GM18526 (cell line): ENCODE measurements at regions not wholly inside any gene's neighbourhood (a gene's known extent, or its start where the extent isn't known, plus 50 kb on each side); places are given as distances from the start of the nearest gene placed in this dataset.
A peak's percentile ranks its signal among the peaks of the same experiment; 100 is the strongest.

ENCODE experiments used
- POLR2A ChIP-seq: IDR thresholded peaks from 3 replicates; pipeline ENCODE4 v1.6.1; 2011; ENCODE audit not compliant: insufficient read length; ENCODE audit errors: extremely low read depth

GRCh38 chr21:34022627-34023335, 50.6 kb upstream of the MRPS6 start:
- no peak for TF ChIP-seq POLR2A

DNA sequence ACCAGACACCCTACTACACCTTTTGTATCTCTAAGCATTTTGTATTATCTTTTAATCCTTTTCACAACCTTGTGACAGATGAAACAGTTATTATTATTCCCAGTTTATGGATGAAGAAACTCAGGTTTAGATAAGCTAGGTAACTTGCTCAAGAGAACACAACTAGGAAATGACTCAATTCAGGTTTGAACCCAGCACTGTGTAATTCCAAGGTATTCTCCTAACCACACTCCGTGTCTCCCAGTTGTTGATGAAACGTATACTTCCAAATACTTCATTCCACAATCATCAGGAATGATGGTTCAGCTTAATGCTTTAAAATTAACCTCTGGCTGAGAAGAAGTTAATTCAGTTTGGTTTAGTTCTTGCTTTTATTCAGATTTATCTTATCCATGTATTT, 51.7 kb upstream of the MRPS6 start:
- TF ChIP-seq POLR2A = no peak

GRCh38 chr21:34020983-34021553, 52.3 kb upstream of the MRPS6 start:
- no peak for TF ChIP-seq POLR2A

- TF ChIP-seq POLR2A = no peak
These were observed 53.2 kb upstream of the MRPS6 start for GRCh38 chr21:34020005-34020847.

- TF ChIP-seq POLR2A = no peak
These were observed 54.0 kb upstream of the MRPS6 start for GRCh38 chr21:34019402-34019801.

DNA sequence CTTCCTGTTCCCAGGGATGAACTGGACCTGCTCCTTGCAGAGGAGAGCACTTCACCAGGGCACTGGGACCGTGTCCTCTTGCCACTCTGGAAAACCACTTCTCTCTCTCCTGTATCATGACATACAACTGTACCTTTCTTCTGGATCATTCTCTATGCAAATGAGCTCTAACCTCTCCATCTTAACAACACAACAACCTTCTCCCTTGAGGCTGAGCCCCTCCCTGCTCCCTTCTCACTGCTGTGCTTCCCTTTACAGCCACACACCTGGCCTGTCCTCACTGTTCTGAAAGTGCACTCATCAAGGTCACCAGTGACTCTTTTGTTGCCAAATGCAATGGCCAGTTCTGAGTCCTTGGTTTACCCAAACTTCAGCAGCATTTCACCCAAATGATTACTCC, 54.5 kb upstream of the MRPS6 start:
- no peak for TF ChIP-seq POLR2A

- no peak for TF ChIP-seq POLR2A
These were observed 55.2 kb upstream of the MRPS6 start for GRCh38 chr21:34018185-34018584.

- peak; percentile 10 for TF ChIP-seq POLR2A
These were observed 56.1 kb upstream of the MRPS6 start for GRCh38 chr21:34017039-34017961.

- TF ChIP-seq POLR2A = no peak
These were observed 60.7 kb upstream of the MRPS6 start for GRCh38 chr21:34012640-34013039.

DNA sequence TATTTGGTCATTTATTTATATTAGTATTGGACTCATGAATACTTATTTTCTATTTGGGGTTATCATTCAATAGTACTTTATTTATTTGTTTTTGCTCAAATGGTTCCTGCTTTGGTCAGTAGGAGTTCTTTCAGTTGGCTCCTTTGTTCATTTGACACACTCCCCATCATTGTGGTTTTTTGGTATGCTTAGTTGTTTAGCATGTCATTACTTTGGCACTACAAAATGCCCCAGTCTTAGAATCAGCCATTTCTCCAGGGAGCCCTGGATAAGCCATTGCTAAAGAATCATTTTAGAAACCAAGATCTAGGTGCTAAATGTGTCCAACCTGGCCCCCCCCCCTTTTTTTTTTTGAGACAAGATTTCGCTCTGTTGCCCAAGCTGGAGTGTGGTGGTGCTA, 61.7 kb upstream of the MRPS6 start:
- TF ChIP-seq POLR2A = no peak

DNA sequence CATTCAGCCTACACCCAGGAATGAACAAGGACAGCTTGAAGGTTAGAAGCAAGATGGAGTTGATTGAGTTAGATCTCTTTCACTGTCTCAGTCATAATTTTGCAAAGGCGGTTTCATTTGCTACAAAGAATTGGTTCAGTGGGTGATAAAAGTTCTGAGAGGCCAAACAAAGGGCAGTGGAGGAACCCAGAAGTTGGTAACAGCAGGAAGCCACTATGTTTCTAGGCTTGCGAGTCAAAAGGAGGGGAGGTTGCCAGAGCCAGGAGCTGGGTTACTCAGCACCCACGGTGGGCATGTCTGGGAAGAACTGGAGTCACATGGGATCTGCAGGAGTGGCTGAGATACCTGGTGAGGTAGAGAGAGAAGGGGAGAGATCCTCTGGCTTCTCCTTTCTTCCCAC, 64.2 kb upstream of the MRPS6 start:
- TF ChIP-seq POLR2A = no peak

DNA sequence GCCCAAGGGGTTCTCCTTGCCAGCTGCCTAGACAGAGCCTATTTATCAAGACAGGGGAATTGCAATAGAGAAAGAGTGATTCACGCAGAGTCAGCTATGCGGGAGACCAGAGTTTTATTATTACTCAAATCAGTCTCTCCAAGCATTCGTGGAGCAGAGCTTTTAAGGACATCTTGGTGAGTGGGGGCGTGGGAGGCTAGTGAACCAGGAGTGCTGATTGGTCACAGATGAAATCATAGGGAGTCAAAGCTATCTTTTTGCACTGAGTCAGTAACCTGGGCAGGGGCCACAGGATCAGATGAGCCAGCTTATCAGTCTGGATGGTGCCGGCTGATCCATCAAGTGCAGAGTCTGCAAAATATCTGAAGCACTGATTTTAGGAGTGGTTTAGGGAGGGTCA, 64.8 kb upstream of the MRPS6 start:
- no peak for TF ChIP-seq POLR2A

- no peak for TF ChIP-seq POLR2A
These were observed 66.7 kb upstream of the MRPS6 start for GRCh38 chr21:34006611-34007168.

- TF ChIP-seq POLR2A = no peak
These were observed 68.4 kb upstream of the MRPS6 start for GRCh38 chr21:34004974-34005373.
